ENCODE measurements at regions not wholly inside any gene's neighbourhood (a gene's known extent, or its start where the extent isn't known, plus 50 kb on each side); places are given as distances from the start of the nearest gene placed in this dataset.

- in situ Hi-C loops (cut with MboI; ENCODE audit: low pct_unique_long_range_greater_than_20kb, low sequenced_read_pairs, unreplicated experiment), result no loop called here
- no peak for TF ChIP-seq CTCF (IDR thresholded peaks at IDR 0.05; ENCODE audit: extremely low read depth, insufficient read depth, missing control alignments)
- no peak for DNase-seq (ENCODE audit: low spot score)
Observed at GRCh38 chr4:45036677-45037076, 310.3 kb upstream of the GNPDA2 start.

GRCh38 chr4:45033676-45034419 lies 307.5 kb upstream of the GNPDA2 start:
- TF ChIP-seq CTCF (IDR thresholded peaks at IDR 0.05; ENCODE audit: extremely low read depth, insufficient read depth, missing control alignments), result no peak
- in situ Hi-C loops (cut with MboI; ENCODE audit: low pct_unique_long_range_greater_than_20kb, low sequenced_read_pairs, unreplicated experiment), result no loop called here

GRCh38 chr4:45030059-45030458 lies 303.7 kb upstream of the GNPDA2 start:
- no peak for DNase-seq (ENCODE audit: low spot score)
- TF ChIP-seq CTCF (IDR thresholded peaks at IDR 0.05; ENCODE audit: extremely low read depth, insufficient read depth, missing control alignments), result no peak
- in situ Hi-C loops (cut with MboI; ENCODE audit: low pct_unique_long_range_greater_than_20kb, low sequenced_read_pairs, unreplicated experiment), result no loop called here

More at GRCh38 chr4:45033676-45034419, 307.5 kb upstream of the GNPDA2 start:
- DNase-seq (ENCODE audit: low spot score), result no peak

- in situ Hi-C loops (cut with MboI; ENCODE audit: low pct_unique_long_range_greater_than_20kb, low sequenced_read_pairs, unreplicated experiment), result no loop called here
- no peak for TF ChIP-seq CTCF (IDR thresholded peaks at IDR 0.05; ENCODE audit: extremely low read depth, insufficient read depth, missing control alignments)
- DNase-seq (ENCODE audit: low spot score), result no peak
Observed at GRCh38 chr4:45007508-45007907, 281.2 kb upstream of the GNPDA2 start.

- TF ChIP-seq CTCF (IDR thresholded peaks at IDR 0.05; ENCODE audit: extremely low read depth, insufficient read depth, missing control alignments), result no peak
- DNase-seq (ENCODE audit: low spot score), result no peak
- in situ Hi-C loops (cut with MboI; ENCODE audit: low pct_unique_long_range_greater_than_20kb, low sequenced_read_pairs, unreplicated experiment), result no loop called here
Observed at GRCh38 chr4:45006078-45006477, 279.7 kb upstream of the GNPDA2 start.

- DNase-seq (ENCODE audit: low spot score), result no peak
- no peak for TF ChIP-seq CTCF (IDR thresholded peaks at IDR 0.05; ENCODE audit: extremely low read depth, insufficient read depth, missing control alignments)
- in situ Hi-C loops (cut with MboI; ENCODE audit: low pct_unique_long_range_greater_than_20kb, low sequenced_read_pairs, unreplicated experiment), result no loop called here
Observed at GRCh38 chr4:45004847-45005565, 278.6 kb upstream of the GNPDA2 start.

Data from GM13977 (cell line).